ENCODE measurements at regions not wholly inside any gene's neighbourhood (a gene's known extent, or its start where the extent isn't known, plus 50 kb on each side); places are given as distances from the start of the nearest gene placed in this dataset.
A peak's percentile ranks its signal among the peaks of the same experiment; 100 is the strongest.
"Not testable (repeated sequence)": the region's sequence is repeated elsewhere in the genome, so short reads cannot be mapped to it uniquely, and the experiment has no call there.

GRCh38 chr15:77877869-77878577, 199.5 kb downstream of the TBC1D2B start:
- no peak for DNase-seq (ENCODE audit: low read depth)

- not testable (repeated sequence) for DNase-seq (ENCODE audit: low read depth)
Measured at GRCh38 chr15:77876107-77876820, 201.2 kb downstream of the TBC1D2B start.

GRCh38 chr15:77875066-77875721, 202.3 kb downstream of the TBC1D2B start:
- peak; percentile 9 for DNase-seq (ENCODE audit: low read depth)

- DNase-seq (ENCODE audit: low read depth), result no peak
Measured at GRCh38 chr15:77874063-77874462, 203.4 kb downstream of the TBC1D2B start.

GRCh38 chr15:77872521-77873425, 204.7 kb downstream of the TBC1D2B start:
- not testable (repeated sequence) for DNase-seq (ENCODE audit: low read depth)

GRCh38 chr15:77871852-77872371, 205.6 kb downstream of the TBC1D2B start:
- DNase-seq (ENCODE audit: low read depth), result no peak

GRCh38 chr15:77870195-77871065, 207.1 kb downstream of the TBC1D2B start:
- DNase-seq (ENCODE audit: low read depth), result peak; percentile 6

GRCh38 chr15:77869021-77869895, 208.3 kb downstream of the TBC1D2B start:
- DNase-seq (ENCODE audit: low read depth), result no peak

- DNase-seq (ENCODE audit: low read depth), result not testable (repeated sequence)
Measured at GRCh38 chr15:77868048-77868629, 209.4 kb downstream of the TBC1D2B start.

- DNase-seq (ENCODE audit: low read depth), result no peak
Measured at GRCh38 chr15:77867266-77868047, 210.1 kb downstream of the TBC1D2B start.

GRCh38 chr15:77866596-77867125, 210.8 kb downstream of the TBC1D2B start:
- DNase-seq (ENCODE audit: low read depth), result no peak

GRCh38 chr15:77866186-77866585, 211.3 kb downstream of the TBC1D2B start:
- DNase-seq (ENCODE audit: low read depth), result no peak

- no peak for DNase-seq (ENCODE audit: low read depth)
Measured at GRCh38 chr15:77865701-77866100, 211.8 kb downstream of the TBC1D2B start.

GRCh38 chr15:77865106-77865610, 212.4 kb downstream of the TBC1D2B start:
- DNase-seq (ENCODE audit: low read depth), result no peak

- DNase-seq (ENCODE audit: low read depth), result no peak
Measured at GRCh38 chr15:77864211-77865105, 213.1 kb downstream of the TBC1D2B start.

GRCh38 chr15:77863491-77864105, 213.9 kb downstream of the TBC1D2B start:
- DNase-seq (ENCODE audit: low read depth), result no peak

All from activated T-cell treated with anti-CD3 and anti-CD28 coated beads for 1 hour (primary cell).